ENCODE measurements at regions not wholly inside any gene's neighbourhood (a gene's known extent, or its start where the extent isn't known, plus 50 kb on each side); places are given as distances from the start of the nearest gene placed in this dataset.

DNA sequence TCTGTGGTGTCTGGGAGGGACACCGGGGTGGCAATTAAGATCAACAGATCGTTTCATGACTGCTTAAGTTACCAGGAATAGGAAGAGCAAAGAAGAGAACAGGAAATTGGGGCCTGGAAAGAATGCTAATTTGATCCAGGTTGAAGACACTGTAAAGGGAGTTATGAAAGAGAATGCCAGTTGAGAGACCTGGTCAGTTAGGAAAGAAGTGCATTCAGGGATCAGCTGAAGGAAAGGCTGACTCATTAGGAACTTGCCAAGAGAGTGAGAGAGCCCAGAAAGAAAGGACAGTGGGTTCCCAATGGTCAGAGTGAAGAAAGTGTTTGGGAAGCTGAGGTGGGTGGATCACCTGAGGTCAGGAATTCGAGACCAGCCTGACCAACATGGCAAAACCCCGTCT lies 119.6 kb downstream of the UBE2U start:
- TF ChIP-seq CTCF (IDR thresholded peaks at IDR 0.05 in 4 of 5, conservative IDR thresholded peaks at IDR 0.05 in 1 of 5) (no peak), POLR2A (IDR thresholded peaks at IDR 0.05) (no peak)

Data from gastrocnemius medialis (tissue), 4 donors.